Effector memory CD8-positive, alpha-beta T cell (primary cell): ENCODE measurements at regions not wholly inside any gene's neighbourhood (a gene's known extent, or its start where the extent isn't known, plus 50 kb on each side); places are given as distances from the start of the nearest gene placed in this dataset.
"Not testable (repeated sequence)": the region's sequence is repeated elsewhere in the genome, so short reads cannot be mapped to it uniquely, and the experiment has no call there.

Source experiments
- ATAC-seq: fragments of 150-1000 bp; cut with Tn5 transposase; replicated peaks from 2 replicates; pipeline ENCODE4 v1.10.0; 2021; ENCODE audit warnings: mild to moderate bottlenecking, moderate library complexity
- DNase-seq, 3 experiments: peaks; one replicate each; pipeline ENCODE4 v3.0.0; 2021
- H3K27ac Mint-ChIP-seq, 2 donors: one replicate each; pipeline ENCODE4 v1.8.0; 2022; ENCODE audit warnings: mild to moderate bottlenecking in 2 of 2, mixed read lengths in 2 of 2, moderate library complexity in 2 of 2
- H3K27me3 Mint-ChIP-seq, 2 donors: one replicate each; pipeline ENCODE4 v1.8.0; 2022; ENCODE audit warnings: mixed read lengths in 2 of 2
- H3K36me3 Mint-ChIP-seq: one replicate; pipeline ENCODE4 v1.8.0; 2022; ENCODE audit warnings: mild to moderate bottlenecking, moderate library complexity, mixed read lengths; ENCODE audit not compliant: insufficient read depth
- H3K4me1 Mint-ChIP-seq, 2 donors: one replicate each; pipeline ENCODE4 v1.8.0; 2022; ENCODE audit warnings: low read depth in 2 of 2, mixed read lengths in 2 of 2
- H3K4me3 Mint-ChIP-seq, 2 donors: one replicate each; pipeline ENCODE4 v1.8.0; 2022; ENCODE audit warnings: mild to moderate bottlenecking in 2 of 2, mixed read lengths in 2 of 2, moderate library complexity in 2 of 2
- H3K9me3 Mint-ChIP-seq, 2 donors: one replicate each; pipeline ENCODE4 v1.8.0; 2022; ENCODE audit warnings: mixed read lengths in 2 of 2

DNA sequence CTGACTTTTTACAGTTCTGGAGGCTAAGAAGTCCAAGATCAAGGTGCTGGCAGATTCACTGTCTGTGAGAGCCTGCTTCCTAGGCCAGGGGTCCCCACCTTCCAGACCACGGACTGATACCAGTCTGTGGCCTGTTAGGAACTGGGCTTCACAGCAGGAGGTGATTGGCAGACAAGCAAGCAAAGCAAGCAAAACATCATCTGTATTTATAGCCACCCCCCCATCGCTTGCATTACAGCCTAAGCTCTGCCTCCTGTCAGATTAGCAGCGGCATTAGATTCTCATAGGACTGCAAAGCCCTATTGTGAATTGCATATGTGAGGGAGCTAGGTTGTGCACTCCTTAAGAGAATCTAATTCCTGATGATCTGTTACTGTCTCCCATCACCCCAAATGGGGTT, 194.7 kb upstream of the THRB start:
- Mint-ChIP-seq H3K27me3 (no peaks in the 10 kb centered on the region), H3K4me1 (no peaks in the 10 kb centered on the region), H3K36me3 (peaks cover 2% of the 10 kb centered on the region), H3K9me3 (no peaks in the 10 kb centered on the region), H3K27ac (no peak overlapping the region), H3K4me3 (no peak overlapping the region)
- DNase-seq: no peak
- no peak for ATAC-seq

DNA sequence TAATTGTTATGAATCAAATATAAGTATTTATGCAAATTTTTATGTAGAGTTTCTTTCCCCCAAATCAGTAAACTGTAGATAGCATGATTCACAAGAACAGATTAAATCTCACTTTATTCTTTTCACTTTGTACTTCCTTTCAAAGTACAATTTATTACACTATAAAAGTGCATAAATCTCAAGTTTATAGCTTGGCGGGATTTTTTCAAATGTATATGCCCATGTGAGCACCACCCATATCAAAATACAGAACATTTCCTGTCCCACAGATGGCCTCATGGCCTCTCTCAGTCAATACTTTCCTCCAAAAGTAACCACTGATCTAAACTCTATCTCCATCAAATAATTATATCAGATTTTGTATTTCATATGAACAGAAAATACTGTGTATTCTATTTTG, 196.1 kb upstream of the THRB start:
- Mint-ChIP-seq H3K4me3 (no peak overlapping the region), H3K36me3 (peaks cover 2% of the 10 kb centered on the region), H3K27me3 (no peaks in the 10 kb centered on the region), H3K4me1 (no peaks in the 10 kb centered on the region), H3K27ac (no peak overlapping the region), H3K9me3 (no peaks in the 10 kb centered on the region)
- no peak for ATAC-seq
- no peak for DNase-seq

DNA sequence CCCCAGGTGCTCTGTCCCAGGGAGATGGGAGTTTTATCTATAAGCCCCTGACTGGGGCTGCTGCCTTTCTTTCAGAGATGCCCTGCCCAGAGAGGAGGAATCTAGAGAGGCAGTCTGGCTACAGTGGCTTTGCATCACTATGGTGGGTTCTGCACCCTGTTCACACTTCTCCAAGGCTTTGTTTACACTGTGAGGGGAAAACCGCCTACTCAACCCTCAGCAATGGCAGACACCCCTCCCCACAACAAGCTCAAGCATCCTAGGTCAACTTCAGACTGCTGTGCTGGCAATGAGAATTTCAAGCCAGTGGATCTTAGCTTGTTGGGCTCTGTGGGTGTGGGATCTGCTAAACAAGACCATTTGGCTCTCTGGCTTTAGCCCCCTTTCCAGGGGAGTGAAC, 204.4 kb upstream of the THRB start:
- not testable (repeated sequence) for ATAC-seq, H3K4me3 Mint-ChIP-seq, DNase-seq

DNA sequence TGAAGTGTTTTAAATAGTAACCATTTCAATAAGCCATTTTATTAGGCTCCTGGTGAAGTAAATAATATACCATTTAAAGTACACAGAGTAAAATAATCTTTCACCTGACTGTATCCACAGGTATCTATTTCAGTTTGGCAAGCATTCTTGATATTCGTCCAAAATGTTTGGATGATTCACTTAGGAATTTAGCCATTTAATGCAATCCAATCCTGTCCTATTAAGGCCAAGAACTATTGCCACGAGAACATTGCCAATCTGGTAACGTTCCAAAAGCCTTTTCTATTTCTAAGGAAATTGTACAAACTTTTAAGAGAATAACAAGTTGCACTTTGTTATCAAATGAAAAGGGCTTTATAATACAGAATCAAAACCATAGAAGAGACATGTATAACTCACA, 209.8 kb upstream of the THRB start:
- Mint-ChIP-seq H3K36me3 (no peaks in the 10 kb centered on the region), H3K27me3 (no peaks in the 10 kb centered on the region), H3K27ac (no peak overlapping the region), H3K4me1 (no peaks in the 10 kb centered on the region), H3K4me3 (no peak overlapping the region), H3K9me3 (peaks cover 2 to 20% of the 10 kb centered on the region in 2 donors)
- ATAC-seq (no peak), DNase-seq (no peak)

More for the DNA sequence above, 204.4 kb upstream of the THRB start:
- not testable (repeated sequence) for H3K27me3 Mint-ChIP-seq, H3K4me1 Mint-ChIP-seq, H3K36me3 Mint-ChIP-seq, H3K27ac Mint-ChIP-seq
- peaks cover 2 to 20% of the 10 kb centered on the region in 2 donors for H3K9me3 Mint-ChIP-seq

DNA sequence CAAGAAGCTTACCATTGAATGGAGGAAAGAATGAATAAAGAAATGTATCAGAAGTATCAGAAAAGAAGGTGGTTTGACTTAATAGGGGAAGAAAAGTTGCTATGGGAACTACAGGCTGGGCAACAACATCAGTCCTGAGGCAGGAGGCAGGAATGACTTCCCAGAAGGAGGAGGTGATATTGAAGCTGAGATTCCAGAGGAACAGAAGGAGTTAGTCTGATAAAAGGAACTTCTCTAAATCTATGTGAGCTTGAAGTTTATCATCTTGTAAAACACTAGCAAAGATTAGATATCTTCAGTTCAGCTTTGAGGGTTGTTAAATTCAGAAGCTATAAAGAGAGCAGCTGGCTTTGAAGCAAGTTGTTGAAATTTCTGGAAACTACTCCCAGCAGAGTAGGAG, 213.3 kb upstream of the THRB start:
- no peak for ATAC-seq
- Mint-ChIP-seq H3K27ac (no peak overlapping the region), H3K27me3 (no peaks in the 10 kb centered on the region), H3K4me1 (no peaks in the 10 kb centered on the region), H3K36me3 (no peaks in the 10 kb centered on the region), H3K9me3 (peaks cover 0 to 7% of the 10 kb centered on the region in 2 donors), H3K4me3 (no peak overlapping the region)
- DNase-seq: no peak

DNA sequence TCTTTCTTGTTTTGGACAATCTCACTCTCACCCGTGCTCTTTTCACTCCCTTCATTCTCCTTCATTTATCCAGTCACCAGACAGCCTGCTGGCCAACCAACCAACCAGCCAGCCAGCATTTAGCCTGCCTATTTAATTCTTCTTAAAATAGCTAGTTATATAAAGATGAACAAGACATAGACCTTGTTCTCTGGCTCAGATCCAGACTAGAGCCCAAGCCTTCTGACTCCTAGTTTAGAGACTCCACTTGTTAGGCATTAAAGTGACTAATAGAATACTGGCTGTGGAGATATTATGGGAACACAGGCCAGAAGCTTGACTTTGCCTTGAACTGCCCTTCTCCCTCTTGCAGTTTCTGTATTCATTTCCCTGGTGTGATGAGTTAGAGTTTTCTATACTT, 215.3 kb upstream of the THRB start:
- no peak overlapping the region for H3K27ac Mint-ChIP-seq
- H3K4me3 Mint-ChIP-seq: no peak overlapping the region
- H3K36me3 Mint-ChIP-seq: no peaks in the 10 kb centered on the region
- no peaks in the 10 kb centered on the region for H3K9me3 Mint-ChIP-seq
- DNase-seq (no peak), ATAC-seq (no peak)
- no peaks in the 10 kb centered on the region for H3K27me3 Mint-ChIP-seq
- H3K4me1 Mint-ChIP-seq: no peaks in the 10 kb centered on the region

DNA sequence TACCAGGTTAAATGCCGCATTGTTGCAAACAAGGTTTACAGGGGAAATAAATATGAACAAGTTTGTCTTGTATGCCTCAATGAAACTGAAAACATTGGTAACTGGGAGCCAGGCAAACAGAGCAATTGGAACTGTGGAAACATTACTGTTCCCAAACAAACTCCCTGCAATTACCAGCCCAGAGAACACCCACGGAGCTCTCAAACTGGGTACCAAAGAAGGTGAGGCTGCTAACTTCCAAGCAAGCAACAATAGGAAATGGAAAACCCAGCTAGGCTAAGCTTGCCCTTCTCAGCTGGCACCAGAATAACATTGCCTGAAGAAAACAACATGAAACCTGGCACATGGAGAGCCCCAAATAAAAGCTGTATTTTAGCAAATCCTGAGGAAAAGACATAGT, 218.9 kb upstream of the THRB start:
- no peak for ATAC-seq
- H3K36me3 Mint-ChIP-seq: no peaks in the 10 kb centered on the region
- DNase-seq: no peak

DNA sequence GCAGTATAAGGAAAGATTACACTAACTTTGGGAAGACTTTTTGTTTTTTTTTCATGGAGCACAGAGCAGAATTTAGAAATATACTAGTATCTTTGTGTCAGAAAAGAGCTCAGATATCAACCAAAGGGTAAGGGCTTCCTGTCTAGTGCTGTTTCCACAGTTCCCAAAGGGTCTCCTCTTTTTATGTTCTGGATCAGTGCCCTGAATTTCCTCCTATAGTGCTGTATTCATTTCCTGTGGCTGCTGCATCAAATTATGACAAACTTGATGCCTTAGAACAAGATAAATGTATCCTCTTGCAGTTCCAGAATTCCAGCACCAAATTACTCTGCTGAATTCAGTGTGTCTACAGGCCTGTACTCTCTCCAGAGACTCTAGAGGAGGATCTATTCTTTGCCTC, 219.8 kb upstream of the THRB start:
- ATAC-seq: no peak
- Mint-ChIP-seq H3K4me1 (no peaks in the 10 kb centered on the region), H3K27me3 (no peaks in the 10 kb centered on the region), H3K36me3 (no peaks in the 10 kb centered on the region), H3K27ac (no peak overlapping the region), H3K9me3 (no peaks in the 10 kb centered on the region), H3K4me3 (no peak overlapping the region)
- DNase-seq: no peak

More for the DNA sequence above, 218.9 kb upstream of the THRB start:
- H3K4me3 Mint-ChIP-seq: no peak overlapping the region
- H3K27ac Mint-ChIP-seq: no peak overlapping the region
- no peaks in the 10 kb centered on the region for H3K4me1 Mint-ChIP-seq
- no peaks in the 10 kb centered on the region for H3K9me3 Mint-ChIP-seq
- no peaks in the 10 kb centered on the region for H3K27me3 Mint-ChIP-seq

DNA sequence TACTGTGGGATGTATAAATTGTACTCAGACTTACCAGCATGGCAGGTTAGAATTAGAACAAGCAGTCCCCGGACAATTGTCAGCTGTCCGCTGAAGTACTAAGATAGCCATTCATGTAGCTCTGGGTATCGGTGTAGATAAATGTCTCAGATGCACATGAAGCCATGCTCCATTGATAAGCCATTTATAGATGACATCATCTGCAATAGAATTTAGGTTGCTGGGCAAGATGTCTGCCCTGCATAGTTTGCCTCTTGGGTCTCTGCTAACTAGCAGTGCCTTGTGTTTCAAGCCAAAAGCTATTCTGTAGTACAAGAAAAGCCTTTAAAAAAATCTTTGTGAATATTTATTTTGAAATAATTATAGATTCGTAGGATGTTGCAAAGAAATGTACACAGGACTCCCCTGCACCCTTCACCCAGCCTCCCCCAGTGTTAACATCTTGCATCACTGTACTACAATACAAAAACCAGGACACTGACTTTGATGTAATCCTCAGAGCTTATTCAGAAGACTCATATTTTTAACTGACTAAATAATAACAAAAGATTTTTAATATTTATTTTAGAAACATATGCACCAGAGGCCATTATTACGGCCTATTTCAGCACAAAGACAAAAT, 220.6 kb upstream of the THRB start:
- ATAC-seq: no peak

DNA sequence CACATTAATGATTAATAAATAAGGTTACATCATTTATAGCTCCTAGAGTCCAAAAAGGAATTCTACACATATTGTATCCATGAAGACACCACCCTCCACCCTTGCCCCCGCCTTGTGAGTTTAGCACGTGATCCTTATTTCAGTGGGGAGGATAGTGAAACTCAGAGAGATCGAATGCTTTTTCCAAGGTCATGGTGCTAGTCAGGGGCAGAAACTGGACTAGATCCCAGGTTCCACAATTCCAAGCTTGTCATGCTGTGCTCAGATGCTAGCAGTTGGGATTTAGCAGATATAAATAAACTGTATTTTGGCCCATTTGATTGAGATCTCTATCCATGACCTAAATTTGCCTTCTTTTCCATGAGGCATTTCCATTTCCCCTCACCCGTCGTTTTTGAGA, 227.4 kb upstream of the THRB start:
- Mint-ChIP-seq H3K27ac (no peak overlapping the region), H3K9me3 (peaks cover 7 to 13% of the 10 kb centered on the region in 2 donors), H3K4me1 (no peaks in the 10 kb centered on the region), H3K27me3 (no peaks in the 10 kb centered on the region), H3K36me3 (no peaks in the 10 kb centered on the region), H3K4me3 (no peak overlapping the region)
- no peak for ATAC-seq
- no peak for DNase-seq

More for the DNA sequence above, 220.6 kb upstream of the THRB start:
- Mint-ChIP-seq H3K4me1 (no peaks in the 10 kb centered on the region), H3K4me3 (no peak overlapping the region), H3K36me3 (no peaks in the 10 kb centered on the region), H3K27ac (no peak overlapping the region), H3K9me3 (no peaks in the 10 kb centered on the region), H3K27me3 (no peaks in the 10 kb centered on the region)
- DNase-seq: no peak

DNA sequence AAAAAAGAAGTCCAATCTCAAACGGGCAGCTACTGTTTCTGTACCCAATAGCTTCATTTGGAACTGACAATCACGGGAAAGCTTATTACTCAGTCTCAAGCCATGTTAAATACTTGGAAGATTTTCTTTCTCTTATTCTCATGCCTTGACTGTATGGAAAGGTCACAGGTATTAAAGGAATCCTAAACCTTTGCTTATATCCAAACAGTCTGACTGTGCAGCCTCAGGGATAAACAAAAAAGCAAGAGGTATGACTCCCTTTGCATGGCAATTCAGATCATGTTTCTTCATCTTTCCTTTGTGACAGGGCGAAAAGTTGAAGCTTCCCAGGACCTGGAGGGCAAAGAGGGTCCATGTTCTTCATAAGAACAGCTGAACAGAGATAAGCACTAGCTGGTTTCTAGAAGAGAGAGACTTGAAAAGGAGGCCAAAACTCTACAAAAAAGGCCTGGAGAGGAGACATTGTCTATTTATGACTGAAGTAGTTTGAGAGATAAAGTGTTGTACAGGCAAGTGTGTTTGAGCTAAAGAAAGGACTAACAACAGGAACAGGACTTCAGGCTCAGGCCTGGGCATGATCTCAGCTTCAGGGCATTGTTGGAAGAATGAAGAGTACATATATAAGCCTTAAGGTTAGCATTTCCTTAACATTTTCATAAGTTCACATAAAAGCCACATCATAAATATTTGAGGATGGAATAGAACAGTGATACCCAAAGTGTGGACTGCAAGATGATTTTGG, 231.0 kb upstream of the THRB start:
- no peaks in the 10 kb centered on the region for H3K36me3 Mint-ChIP-seq
- ATAC-seq (no peak), DNase-seq (no peak)
- H3K27ac Mint-ChIP-seq: no peak overlapping the region
- H3K4me3 Mint-ChIP-seq: no peak overlapping the region
- H3K27me3 Mint-ChIP-seq: no peaks in the 10 kb centered on the region
- peaks cover 7 to 13% of the 10 kb centered on the region in 2 donors for H3K9me3 Mint-ChIP-seq
- H3K4me1 Mint-ChIP-seq: no peaks in the 10 kb centered on the region

DNA sequence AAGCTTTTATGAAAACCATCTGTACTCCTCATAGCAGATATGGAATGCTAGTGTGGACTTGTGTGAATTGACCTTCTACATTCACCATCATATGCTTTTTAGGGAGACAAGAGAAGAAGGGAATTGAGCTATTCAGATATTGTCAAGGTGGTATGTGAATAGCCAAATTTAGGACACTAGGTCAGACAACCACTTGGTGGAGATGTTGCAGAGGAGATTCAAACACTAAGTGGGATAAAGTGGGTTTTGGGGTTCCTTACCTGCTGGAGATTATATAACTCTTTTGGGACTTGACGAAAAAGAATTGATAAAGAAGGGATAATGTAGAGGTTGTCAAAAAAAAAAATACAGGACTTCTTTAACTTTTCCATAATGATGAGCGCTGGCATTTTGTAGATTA, 231.8 kb upstream of the THRB start:
- H3K4me3 Mint-ChIP-seq: no peak overlapping the region
- DNase-seq (no peak), ATAC-seq (no peak)
- no peaks in the 10 kb centered on the region for H3K36me3 Mint-ChIP-seq
- no peak overlapping the region for H3K27ac Mint-ChIP-seq
- H3K9me3 Mint-ChIP-seq: peaks cover 7 to 13% of the 10 kb centered on the region in 2 donors
- H3K27me3 Mint-ChIP-seq: no peaks in the 10 kb centered on the region
- no peaks in the 10 kb centered on the region for H3K4me1 Mint-ChIP-seq

DNA sequence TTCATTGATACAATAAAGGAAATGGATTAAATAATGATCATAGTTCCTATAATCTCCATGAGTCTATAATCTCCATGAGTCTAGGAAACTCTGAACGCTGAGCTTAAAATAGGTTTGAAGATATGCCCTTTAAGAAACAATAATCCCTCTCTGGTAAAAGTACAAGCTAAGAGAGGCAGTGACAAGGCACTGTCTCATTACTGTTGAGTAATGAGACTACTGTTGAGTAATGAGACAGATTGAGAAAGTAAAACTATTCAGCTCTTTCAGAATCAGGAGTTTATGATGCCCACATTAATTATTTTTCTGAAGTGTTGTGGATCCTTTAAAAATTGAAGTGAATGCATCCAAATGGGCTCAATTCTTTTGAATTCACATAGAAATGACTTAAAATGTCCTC, 235.5 kb upstream of the THRB start:
- no peak overlapping the region for H3K4me3 Mint-ChIP-seq
- no peaks in the 10 kb centered on the region for H3K4me1 Mint-ChIP-seq
- no peaks in the 10 kb centered on the region for H3K27me3 Mint-ChIP-seq
- DNase-seq (no peak), ATAC-seq (no peak)
- H3K9me3 Mint-ChIP-seq: peaks cover 7% of the 10 kb centered on the region in 2 donors
- H3K36me3 Mint-ChIP-seq: no peaks in the 10 kb centered on the region
- no peak overlapping the region for H3K27ac Mint-ChIP-seq

DNA sequence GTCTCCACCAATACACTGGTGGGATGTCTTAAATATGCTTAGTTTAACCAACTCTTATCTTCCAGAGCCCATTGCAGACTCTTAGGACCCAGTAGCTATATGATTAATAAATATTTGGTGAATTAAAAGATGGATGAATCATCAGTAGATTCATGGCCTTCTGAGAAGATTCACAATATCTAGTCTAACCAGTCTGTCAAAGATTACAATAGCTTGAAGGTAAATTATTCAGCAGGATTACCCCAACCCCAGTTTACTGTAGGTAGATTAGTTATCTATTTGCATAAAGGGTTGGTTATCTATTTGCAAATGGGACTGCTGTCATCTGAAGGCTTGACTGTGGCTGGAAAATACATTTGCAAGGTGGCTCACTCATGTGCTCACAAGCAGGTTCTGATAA, 239.4 kb upstream of the THRB start:
- Mint-ChIP-seq H3K36me3 (no peaks in the 10 kb centered on the region), H3K9me3 (peaks cover 0 to 7% of the 10 kb centered on the region in 2 donors), H3K4me3 (no peak overlapping the region), H3K27ac (no peak overlapping the region), H3K27me3 (no peaks in the 10 kb centered on the region), H3K4me1 (no peaks in the 10 kb centered on the region)
- ATAC-seq (no peak), DNase-seq (no peak)
